ENCODE measurements at regions not wholly inside any gene's neighbourhood (a gene's known extent, or its start where the extent isn't known, plus 50 kb on each side); places are given as distances from the start of the nearest gene placed in this dataset.
"Not testable (repeated sequence)": the region's sequence is repeated elsewhere in the genome, so short reads cannot be mapped to it uniquely, and the experiment has no call there.

GRCh38 chr4:116099596-116099995 is 985.8 kb downstream of the TRAM1L1 start:
- Mint-ChIP-seq H3K9me3 (peaks cover 6% of the 10 kb centered on the region), H3K27me3 (ENCODE audit: insufficient read depth) (no peaks in the 10 kb centered on the region), H3K4me1 (ENCODE audit: low read depth) (no peaks in the 10 kb centered on the region), H3K27ac (no peak overlapping the region), H3K36me3 (ENCODE audit: low read depth) (no peaks in the 10 kb centered on the region), H3K4me3 (no peak overlapping the region)
- DNase-seq (ENCODE audit: low spot score): no peak
- intact Hi-C loops (cut with micrococcal nuclease): no loop called here

DNA sequence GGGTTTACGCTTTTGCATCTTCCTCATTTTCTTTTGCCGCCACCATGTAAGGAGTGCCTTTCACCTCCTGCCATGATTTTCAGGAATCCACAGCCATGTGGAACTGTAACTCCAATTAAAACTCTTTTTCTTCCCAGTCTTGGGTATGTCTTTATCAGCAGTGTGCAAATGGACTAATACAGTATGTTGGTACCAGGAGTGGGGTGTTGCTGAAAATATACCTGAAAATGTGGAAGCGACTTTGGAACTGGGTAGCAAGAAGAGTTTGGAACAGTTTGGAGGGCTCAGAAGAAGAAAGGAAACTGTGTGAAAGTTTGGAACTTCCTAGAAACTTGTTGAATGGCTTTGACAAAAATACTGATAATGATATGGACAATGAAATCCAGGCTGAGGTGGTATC is 983.9 kb upstream of the NDST4 start:
- H3K4me1 Mint-ChIP-seq (ENCODE audit: low read depth); H3K27me3 Mint-ChIP-seq (ENCODE audit: insufficient read depth); H3K36me3 Mint-ChIP-seq (ENCODE audit: low read depth); H3K4me3 Mint-ChIP-seq; H3K27ac Mint-ChIP-seq; intact Hi-C loops (cut with micrococcal nuclease); DNase-seq (ENCODE audit: low spot score); H3K9me3 Mint-ChIP-seq: not testable (repeated sequence)

GRCh38 chr4:116092961-116093360 is 979.5 kb upstream of the NDST4 start:
- H3K9me3 Mint-ChIP-seq: peaks cover 6% of the 10 kb centered on the region
- intact Hi-C loops (cut with micrococcal nuclease): no loop called here
- H3K36me3 Mint-ChIP-seq (ENCODE audit: low read depth): no peaks in the 10 kb centered on the region

GRCh38 chr4:116088771-116089170 is 975.4 kb upstream of the NDST4 start:
- Mint-ChIP-seq H3K9me3 (no peaks in the 10 kb centered on the region), H3K36me3 (ENCODE audit: low read depth) (no peaks in the 10 kb centered on the region), H3K4me3 (no peak overlapping the region), H3K27ac (no peak overlapping the region), H3K27me3 (ENCODE audit: insufficient read depth) (no peaks in the 10 kb centered on the region), H3K4me1 (ENCODE audit: low read depth) (no peaks in the 10 kb centered on the region)
- intact Hi-C loops (cut with micrococcal nuclease): no loop called here
- DNase-seq (ENCODE audit: low spot score): no peak

More at GRCh38 chr4:116092961-116093360, 979.5 kb upstream of the NDST4 start:
- Mint-ChIP-seq H3K27ac (no peak overlapping the region), H3K4me3 (no peak overlapping the region), H3K27me3 (ENCODE audit: insufficient read depth) (no peaks in the 10 kb centered on the region), H3K4me1 (ENCODE audit: low read depth) (no peaks in the 10 kb centered on the region)
- DNase-seq (ENCODE audit: low spot score): no peak

- Mint-ChIP-seq H3K36me3 (ENCODE audit: low read depth) (no peaks in the 10 kb centered on the region), H3K27ac (no peak overlapping the region), H3K27me3 (ENCODE audit: insufficient read depth) (no peaks in the 10 kb centered on the region), H3K4me3 (no peak overlapping the region), H3K4me1 (ENCODE audit: low read depth) (no peaks in the 10 kb centered on the region), H3K9me3 (no peaks in the 10 kb centered on the region)
- intact Hi-C loops (cut with micrococcal nuclease): no loop called here
- no peak for DNase-seq (ENCODE audit: low spot score)
These were observed 969.5 kb upstream of the NDST4 start for GRCh38 chr4:116082808-116083366.

DNA sequence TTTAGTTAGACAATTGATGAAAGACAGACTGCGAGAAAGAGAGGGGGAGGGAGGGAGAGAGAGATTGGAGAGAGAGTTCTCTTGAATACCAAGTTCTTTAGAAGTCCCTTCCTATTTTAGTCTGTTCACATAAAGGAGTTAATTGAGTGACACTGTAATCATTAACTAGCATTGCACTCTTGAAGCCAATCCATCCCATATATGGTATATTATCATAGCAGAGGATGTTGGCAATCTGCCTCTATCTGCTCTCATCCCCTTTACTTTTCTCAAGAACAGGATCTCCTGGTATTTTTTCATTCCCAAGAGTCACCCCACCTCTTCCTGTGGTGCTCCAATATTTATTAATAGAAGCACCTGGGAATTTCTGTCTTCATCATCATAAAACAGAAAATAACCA is 959.6 kb upstream of the NDST4 start:
- no peaks in the 10 kb centered on the region for H3K27me3 Mint-ChIP-seq (ENCODE audit: insufficient read depth)
- no peak for DNase-seq (ENCODE audit: low spot score)
- H3K4me1 Mint-ChIP-seq (ENCODE audit: low read depth): no peaks in the 10 kb centered on the region
- no peaks in the 10 kb centered on the region for H3K9me3 Mint-ChIP-seq
- H3K27ac Mint-ChIP-seq: no peak overlapping the region
- no peaks in the 10 kb centered on the region for H3K36me3 Mint-ChIP-seq (ENCODE audit: low read depth)
- no peak overlapping the region for H3K4me3 Mint-ChIP-seq
- intact Hi-C loops (cut with micrococcal nuclease): no loop called here

DNA sequence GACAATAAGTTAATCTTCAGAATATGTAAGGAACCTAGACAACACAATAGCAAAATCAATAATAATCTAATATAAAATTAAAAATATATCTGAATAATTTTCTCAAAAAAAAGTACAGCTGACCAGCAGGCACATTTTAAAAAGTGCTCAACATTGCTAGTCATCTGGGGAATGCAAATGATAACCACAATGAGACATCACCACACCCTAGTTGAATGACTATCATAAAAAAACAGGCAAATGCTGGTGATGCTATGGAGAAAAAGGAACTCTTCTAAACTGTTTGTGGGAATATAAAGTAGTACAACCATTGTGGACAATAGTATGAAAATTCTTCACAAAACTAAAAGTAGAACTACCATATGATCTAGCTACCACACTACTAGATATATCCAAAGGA is 956.9 kb upstream of the NDST4 start:
- no peak overlapping the region for H3K4me3 Mint-ChIP-seq

GRCh38 chr4:116066711-116067245 is 953.4 kb upstream of the NDST4 start:
- H3K36me3 Mint-ChIP-seq (ENCODE audit: low read depth): no peaks in the 10 kb centered on the region
- no peaks in the 10 kb centered on the region for H3K4me1 Mint-ChIP-seq (ENCODE audit: low read depth)
- no peak for DNase-seq (ENCODE audit: low spot score)
- H3K27me3 Mint-ChIP-seq (ENCODE audit: insufficient read depth): no peaks in the 10 kb centered on the region
- no peak overlapping the region for H3K27ac Mint-ChIP-seq
- intact Hi-C loops (cut with micrococcal nuclease): no loop called here
- no peak overlapping the region for H3K4me3 Mint-ChIP-seq
- H3K9me3 Mint-ChIP-seq: no peaks in the 10 kb centered on the region

More for the DNA sequence above, 956.9 kb upstream of the NDST4 start:
- no peaks in the 10 kb centered on the region for H3K4me1 Mint-ChIP-seq (ENCODE audit: low read depth)
- DNase-seq (ENCODE audit: low spot score): no peak
- no peaks in the 10 kb centered on the region for H3K27me3 Mint-ChIP-seq (ENCODE audit: insufficient read depth)
- no peaks in the 10 kb centered on the region for H3K36me3 Mint-ChIP-seq (ENCODE audit: low read depth)
- intact Hi-C loops (cut with micrococcal nuclease): no loop called here
- no peak overlapping the region for H3K27ac Mint-ChIP-seq
- H3K9me3 Mint-ChIP-seq: no peaks in the 10 kb centered on the region

DNA sequence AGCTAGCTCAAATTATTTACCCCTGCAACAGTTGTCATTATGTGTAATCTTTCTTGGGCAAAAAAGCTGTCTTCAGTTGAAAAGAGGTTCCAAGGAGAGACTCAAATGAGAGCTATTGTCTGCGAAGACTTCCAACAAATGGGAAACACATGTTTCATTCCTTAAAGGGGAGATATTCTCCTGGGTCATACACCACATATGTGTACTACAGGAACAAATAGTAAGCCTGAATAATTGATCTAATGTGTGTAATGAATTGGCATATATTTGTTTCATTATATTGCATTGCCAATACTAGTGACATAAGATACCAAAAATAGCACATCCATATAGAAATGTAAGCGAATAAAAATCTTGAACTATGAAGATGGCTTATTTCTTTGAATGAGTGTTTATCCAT is 950.9 kb upstream of the NDST4 start:
- Mint-ChIP-seq H3K36me3 (ENCODE audit: low read depth) (no peaks in the 10 kb centered on the region), H3K27ac (no peak overlapping the region), H3K27me3 (ENCODE audit: insufficient read depth) (no peaks in the 10 kb centered on the region), H3K4me3 (no peak overlapping the region), H3K4me1 (ENCODE audit: low read depth) (no peaks in the 10 kb centered on the region), H3K9me3 (no peaks in the 10 kb centered on the region)
- DNase-seq (ENCODE audit: low spot score): no peak
- intact Hi-C loops (cut with micrococcal nuclease): no loop called here

DNA sequence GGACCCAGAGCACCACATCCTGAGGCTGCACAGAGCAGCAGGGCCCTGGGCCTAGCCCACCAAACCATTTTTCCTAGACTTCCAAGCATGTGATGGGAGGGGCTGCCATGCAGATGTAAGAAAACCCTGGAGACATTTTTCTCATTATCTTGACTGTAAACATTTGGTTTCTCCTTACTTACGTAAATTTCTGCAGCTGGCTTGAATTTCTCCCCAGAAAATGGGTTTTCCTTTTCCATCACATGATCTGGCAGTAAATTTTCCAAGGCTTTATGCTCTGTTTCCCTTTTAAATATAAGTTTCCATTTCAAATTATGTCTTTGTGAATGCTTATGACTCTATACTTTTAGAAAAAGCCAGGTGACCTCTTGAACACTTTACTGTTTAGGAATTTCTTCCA is 945.9 kb upstream of the NDST4 start:
- Mint-ChIP-seq H3K27me3 (ENCODE audit: insufficient read depth) (no peaks in the 10 kb centered on the region), H3K36me3 (ENCODE audit: low read depth) (no peaks in the 10 kb centered on the region), H3K9me3 (no peaks in the 10 kb centered on the region), H3K4me3 (no peak overlapping the region), H3K4me1 (ENCODE audit: low read depth) (no peaks in the 10 kb centered on the region), H3K27ac (no peak overlapping the region)
- DNase-seq (ENCODE audit: low spot score): no peak
- intact Hi-C loops (cut with micrococcal nuclease): no loop called here

- DNase-seq (ENCODE audit: low spot score): no peak
- Mint-ChIP-seq H3K4me1 (ENCODE audit: low read depth) (no peaks in the 10 kb centered on the region), H3K27ac (no peak overlapping the region), H3K9me3 (no peaks in the 10 kb centered on the region), H3K36me3 (ENCODE audit: low read depth) (no peaks in the 10 kb centered on the region), H3K27me3 (ENCODE audit: insufficient read depth) (no peaks in the 10 kb centered on the region), H3K4me3 (no peak overlapping the region)
- intact Hi-C loops (cut with micrococcal nuclease): no loop called here
These were observed 944.7 kb upstream of the NDST4 start for GRCh38 chr4:116058129-116058528.

DNA sequence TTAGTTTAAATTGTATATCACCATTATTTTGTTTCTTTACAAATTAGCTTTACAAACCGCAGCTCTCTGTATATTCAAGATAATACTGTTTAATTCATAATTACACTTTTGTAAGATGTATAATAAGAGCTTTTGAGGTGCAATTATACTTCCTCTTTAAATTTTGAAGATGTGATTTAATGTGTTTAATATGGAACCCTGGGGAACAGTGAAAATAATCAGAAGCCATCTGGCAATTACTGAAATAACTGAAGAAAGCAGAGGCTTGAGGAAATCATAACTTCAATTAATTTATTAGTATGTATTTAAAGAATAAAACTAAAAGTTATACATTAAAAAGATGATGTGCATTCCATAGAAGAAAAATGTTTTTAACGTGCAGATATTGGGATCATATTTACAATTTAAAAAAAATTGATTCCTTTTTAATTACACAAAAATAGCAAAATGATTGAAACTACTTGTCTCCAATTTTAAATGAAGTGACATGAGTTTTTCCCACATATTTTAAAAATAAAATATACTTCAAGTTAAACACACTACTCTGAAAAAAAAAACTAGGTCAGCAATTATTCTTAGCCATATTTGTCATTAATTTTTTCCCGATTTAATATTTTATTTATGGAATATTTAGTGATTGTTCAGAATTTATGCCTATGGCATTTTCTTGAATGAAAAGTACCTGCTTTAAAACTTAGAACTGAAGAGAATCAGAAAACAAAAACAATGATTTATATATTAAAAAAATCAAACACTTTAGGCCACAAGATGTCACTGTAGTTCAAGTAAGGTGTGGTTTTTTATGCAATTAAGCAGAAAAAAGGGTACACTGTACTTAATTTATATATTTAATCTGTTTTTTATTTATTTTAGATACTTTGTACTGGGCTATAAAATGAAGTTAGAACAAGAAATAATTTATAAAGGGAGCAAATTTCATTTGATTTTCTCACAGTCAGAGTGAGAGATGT is 942.7 kb upstream of the NDST4 start:
- Mint-ChIP-seq H3K4me3 (no peak overlapping the region), H3K27ac (no peak overlapping the region), H3K9me3 (no peaks in the 10 kb centered on the region), H3K4me1 (ENCODE audit: low read depth) (no peaks in the 10 kb centered on the region), H3K27me3 (ENCODE audit: insufficient read depth) (no peaks in the 10 kb centered on the region), H3K36me3 (ENCODE audit: low read depth) (no peaks in the 10 kb centered on the region)
- intact Hi-C loops (cut with micrococcal nuclease): no loop called here
- no peak for DNase-seq (ENCODE audit: low spot score)

- no peak for DNase-seq (ENCODE audit: low spot score)
- Mint-ChIP-seq H3K9me3 (no peaks in the 10 kb centered on the region), H3K4me3 (no peak overlapping the region), H3K4me1 (ENCODE audit: low read depth) (no peaks in the 10 kb centered on the region), H3K27ac (no peak overlapping the region), H3K36me3 (ENCODE audit: low read depth) (no peaks in the 10 kb centered on the region), H3K27me3 (ENCODE audit: insufficient read depth) (no peaks in the 10 kb centered on the region)
- intact Hi-C loops (cut with micrococcal nuclease): no loop called here
These were observed 913.9 kb upstream of the NDST4 start for GRCh38 chr4:116027311-116027710.
